ENCODE measurements at regions not wholly inside any gene's neighbourhood (a gene's known extent, or its start where the extent isn't known, plus 50 kb on each side); places are given as distances from the start of the nearest gene placed in this dataset.

GRCh38 chr15:87805117-87805820, 451.3 kb downstream of the NTRK3 start:
- DNase-seq (ENCODE audit: low read depth): no peak

- DNase-seq (ENCODE audit: low read depth): no peak
Observed at GRCh38 chr15:87804451-87804850, 452.1 kb downstream of the NTRK3 start.

- no peak for DNase-seq (ENCODE audit: low read depth)
Observed at GRCh38 chr15:87799838-87800237, 456.7 kb downstream of the NTRK3 start.

- no peak for DNase-seq (ENCODE audit: low read depth)
Observed at GRCh38 chr15:87799428-87799827, 457.1 kb downstream of the NTRK3 start.

GRCh38 chr15:87793725-87794124, 462.8 kb downstream of the NTRK3 start:
- DNase-seq (ENCODE audit: low read depth): no peak

- DNase-seq (ENCODE audit: low read depth): no peak
Observed at GRCh38 chr15:87792250-87793040, 464.1 kb downstream of the NTRK3 start.

GRCh38 chr15:87781959-87782625, 474.4 kb downstream of the NTRK3 start:
- DNase-seq (ENCODE audit: low read depth): no peak

GRCh38 chr15:87779746-87780145, 476.8 kb downstream of the NTRK3 start:
- no peak for DNase-seq (ENCODE audit: low read depth)

GRCh38 chr15:87778358-87778757, 478.2 kb downstream of the NTRK3 start:
- DNase-seq (ENCODE audit: low read depth): no peak

GRCh38 chr15:87777054-87777561, 479.4 kb downstream of the NTRK3 start:
- no peak for DNase-seq (ENCODE audit: low read depth)

- no peak for DNase-seq (ENCODE audit: low read depth)
Observed at GRCh38 chr15:87767516-87767915, 489.0 kb downstream of the NTRK3 start.

GRCh38 chr15:87764461-87765240, 491.9 kb downstream of the NTRK3 start:
- DNase-seq (ENCODE audit: low read depth): no peak

- no peak for DNase-seq (ENCODE audit: low read depth)
Observed at GRCh38 chr15:87763837-87764236, 492.7 kb downstream of the NTRK3 start.

- peak; percentile 71 for DNase-seq (ENCODE audit: low read depth)
Observed at GRCh38 chr15:87761736-87762509, 494.6 kb downstream of the NTRK3 start.

GRCh38 chr15:87760547-87761314, 495.8 kb downstream of the NTRK3 start:
- no peak for DNase-seq (ENCODE audit: low read depth)

GRCh38 chr15:87758794-87759418, 497.6 kb downstream of the NTRK3 start:
- no peak for DNase-seq (ENCODE audit: low read depth)

GRCh38 chr15:87757084-87757483, 499.5 kb downstream of the NTRK3 start:
- DNase-seq (ENCODE audit: low read depth): no peak

GRCh38 chr15:87756072-87756471, 500.5 kb downstream of the NTRK3 start:
- DNase-seq (ENCODE audit: low read depth): no peak

- no peak for DNase-seq (ENCODE audit: low read depth)
Observed at GRCh38 chr15:87755226-87755625, 501.3 kb downstream of the NTRK3 start.

- no peak for DNase-seq (ENCODE audit: low read depth)
Observed at GRCh38 chr15:87753539-87753938, 503.0 kb downstream of the NTRK3 start.

Data from CMK (cell line).